ENCODE measurements at regions not wholly inside any gene's neighbourhood (a gene's known extent, or its start where the extent isn't known, plus 50 kb on each side); places are given as distances from the start of the nearest gene placed in this dataset.

GRCh38 chr4:141524841-141525240 lies 111.5 kb upstream of the IL15 start:
- H3K27ac ChIP-seq, result no peak overlapping the region
- peaks cover 3 to 35% (median 26%) of the 10 kb centered on the region in 8 donors for H3K9me3 ChIP-seq
- no peak overlapping the region for H3K4me3 ChIP-seq
- intact Hi-C loops (cut with DNase I; ENCODE audit: low total_unique reads), result no loop called here
- 65 to 84% (median 79%) methylated on average over 2 of the region's 2 CpGs for WGBS, 5 donors
- H3K27me3 ChIP-seq (replicated peaks in 1 of 7), result no peaks in the 10 kb centered on the region
- no peaks in the 10 kb centered on the region for H3K4me1 ChIP-seq
- no peaks in the 10 kb centered on the region for H3K36me3 ChIP-seq
- TF ChIP-seq CTCF (IDR thresholded peaks at IDR 0.05 in 8 of 11, conservative IDR thresholded peaks at IDR 0.05 in 3 of 11), result no peak
- TF ChIP-seq POLR2AphosphoS5 (IDR thresholded peaks at IDR 0.05), result no peak
- TF ChIP-seq POLR2A (IDR thresholded peaks at IDR 0.05), result no peak
- no peak for DNase-seq

DNA sequence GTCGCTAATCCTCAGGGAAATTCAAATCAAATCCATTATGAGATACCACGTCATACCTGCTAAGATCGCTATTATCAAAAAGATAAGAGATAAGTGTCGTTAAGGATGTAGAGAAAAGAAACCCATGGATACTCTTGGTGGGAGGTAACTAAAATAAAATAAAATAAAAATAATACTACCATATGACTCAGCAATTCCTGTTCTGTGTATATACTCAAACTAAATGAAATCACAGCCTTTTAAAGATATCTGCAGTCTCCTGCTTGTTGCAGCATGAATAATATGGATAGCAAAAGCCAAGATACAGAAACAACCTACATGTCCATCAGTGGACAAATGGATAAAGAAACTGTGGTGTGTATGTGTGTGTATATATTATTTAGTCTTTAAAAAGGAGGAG lies 105.8 kb upstream of the IL15 start:
- DNase-seq, result no peak
- 93 to 96% (median 93%) methylated on average over 4 of the region's 4 CpGs for WGBS, 5 donors
- H3K9me3 ChIP-seq, result peaks cover 3 to 52% (median 34%) of the 10 kb centered on the region in 8 donors
- no peak overlapping the region for H3K27ac ChIP-seq
- no peaks in the 10 kb centered on the region for H3K36me3 ChIP-seq
- intact Hi-C loops (cut with DNase I; ENCODE audit: low total_unique reads), result no loop called here
- no peaks in the 10 kb centered on the region for H3K4me1 ChIP-seq
- no peak overlapping the region for H3K4me3 ChIP-seq
- no peak for TF ChIP-seq POLR2A (IDR thresholded peaks at IDR 0.05)
- no peak for TF ChIP-seq CTCF (IDR thresholded peaks at IDR 0.05 in 8 of 11, conservative IDR thresholded peaks at IDR 0.05 in 3 of 11)
- TF ChIP-seq POLR2AphosphoS5 (IDR thresholded peaks at IDR 0.05), result no peak
- H3K27me3 ChIP-seq (replicated peaks in 1 of 7), result no peaks in the 10 kb centered on the region

DNA sequence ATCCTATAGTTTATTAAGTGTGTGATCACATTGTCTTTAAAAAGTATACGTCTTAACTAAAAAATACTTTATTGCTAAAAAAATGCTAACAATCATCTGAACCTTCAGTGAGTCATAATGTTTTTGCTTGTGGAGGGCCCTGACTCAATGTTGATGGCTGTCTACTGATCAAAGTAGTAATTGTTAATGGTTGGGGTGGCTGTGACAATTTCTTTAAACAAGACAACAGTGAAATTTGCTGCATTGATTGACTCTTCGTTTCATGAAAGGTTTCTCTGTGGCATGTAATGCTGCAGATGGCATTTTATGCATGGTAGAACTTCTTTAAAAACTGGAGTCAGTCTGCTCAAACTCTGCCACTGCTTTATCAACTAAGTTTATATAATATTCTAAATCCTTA lies 101.4 kb upstream of the IL15 start:
- Histone ChIP-seq H3K4me3 (no peak overlapping the region), H3K36me3 (no peaks in the 10 kb centered on the region), H3K9me3 (peaks cover 0 to 34% (median 25%) of the 10 kb centered on the region in 8 donors), H3K27ac (no peak overlapping the region), H3K27me3 (replicated peaks in 1 of 7) (no peaks in the 10 kb centered on the region), H3K4me1 (no peaks in the 10 kb centered on the region)
- 75 to 90% (median 85%) methylated on average over 2 of the region's 2 CpGs for WGBS, 5 donors
- no peak for DNase-seq
- intact Hi-C loops (cut with DNase I; ENCODE audit: low total_unique reads), result no loop called here
- TF ChIP-seq CTCF (IDR thresholded peaks at IDR 0.05 in 8 of 11, conservative IDR thresholded peaks at IDR 0.05 in 3 of 11) (no peak), POLR2AphosphoS5 (IDR thresholded peaks at IDR 0.05) (no peak), POLR2A (IDR thresholded peaks at IDR 0.05) (no peak)

GRCh38 chr4:141538001-141538400 lies 98.4 kb upstream of the IL15 start:
- intact Hi-C loops (cut with DNase I; ENCODE audit: low total_unique reads), result no loop called here
- Histone ChIP-seq H3K9me3 (peaks cover 0 to 30% (median 21%) of the 10 kb centered on the region in 8 donors), H3K4me1 (no peaks in the 10 kb centered on the region)

DNA sequence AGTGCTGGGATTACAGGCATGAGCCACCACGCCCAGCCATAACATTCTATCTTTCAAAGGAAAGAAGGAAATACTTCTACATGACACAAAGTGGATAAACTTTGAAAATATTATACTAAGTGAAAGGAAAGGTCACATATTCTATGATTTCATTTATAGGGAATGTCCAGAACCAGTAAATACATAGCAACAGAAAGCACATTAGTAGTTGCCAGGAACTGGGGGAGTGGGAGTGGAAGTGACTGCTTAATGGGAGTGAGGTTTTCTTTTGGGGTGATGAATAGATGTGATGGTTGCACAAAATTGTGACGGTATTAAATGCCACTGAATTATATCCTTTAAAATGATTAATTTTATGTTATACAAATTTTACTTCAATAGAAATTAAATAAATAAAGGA lies 95.7 kb upstream of the IL15 start:
- Histone ChIP-seq H3K36me3 (no peaks in the 10 kb centered on the region), H3K4me1 (no peaks in the 10 kb centered on the region), H3K27me3 (replicated peaks in 1 of 7) (no peaks in the 10 kb centered on the region), H3K27ac (no peak overlapping the region), H3K9me3 (peaks cover 0 to 22% (median 17%) of the 10 kb centered on the region in 8 donors), H3K4me3 (no peak overlapping the region)
- no peak for DNase-seq
- intact Hi-C loops (cut with DNase I; ENCODE audit: low total_unique reads), result no loop called here
- WGBS, 5 donors, result 69 to 91% (median 84%) methylated on average over 2 of the region's 2 CpGs
- no peak for TF ChIP-seq CTCF (IDR thresholded peaks at IDR 0.05 in 8 of 11, conservative IDR thresholded peaks at IDR 0.05 in 3 of 11)
- TF ChIP-seq POLR2A (IDR thresholded peaks at IDR 0.05), result no peak
- no peak for TF ChIP-seq POLR2AphosphoS5 (IDR thresholded peaks at IDR 0.05)

More at GRCh38 chr4:141538001-141538400, 98.4 kb upstream of the IL15 start:
- H3K4me3 ChIP-seq, result no peak overlapping the region
- H3K36me3 ChIP-seq, result no peaks in the 10 kb centered on the region
- no peaks in the 10 kb centered on the region for H3K27me3 ChIP-seq (replicated peaks in 1 of 7)
- no peak for DNase-seq
- WGBS, 5 donors, result 89 to 96% (median 93%) methylated on average over 1 of the region's 1 CpG
- no peak overlapping the region for H3K27ac ChIP-seq
- no peak for TF ChIP-seq POLR2AphosphoS5 (IDR thresholded peaks at IDR 0.05)
